GM23248 (cell line): ENCODE measurements at regions not wholly inside any gene's neighbourhood (a gene's known extent, or its start where the extent isn't known, plus 50 kb on each side); places are given as distances from the start of the nearest gene placed in this dataset.

Source experiments
- EZH2 ChIP-seq: fragments of 200-600 bp; sonication (generic); IDR thresholded peaks from 2 replicates; pipeline ENCODE4 v1.6.1; 2018; ENCODE audit warnings: antibody characterized with exemption, mild to moderate bottlenecking; ENCODE audit not compliant: insufficient read depth, poor library complexity, severe bottlenecking
- EZH2phosphoT487 ChIP-seq: fragments of 200-600 bp; sonication (generic); IDR thresholded peaks from 2 replicates; pipeline ENCODE4 v1.6.1; 2018; ENCODE audit warnings: antibody characterized with exemption, moderate library complexity, mild to moderate bottlenecking, low read depth; ENCODE audit not compliant: insufficient read depth

DNA sequence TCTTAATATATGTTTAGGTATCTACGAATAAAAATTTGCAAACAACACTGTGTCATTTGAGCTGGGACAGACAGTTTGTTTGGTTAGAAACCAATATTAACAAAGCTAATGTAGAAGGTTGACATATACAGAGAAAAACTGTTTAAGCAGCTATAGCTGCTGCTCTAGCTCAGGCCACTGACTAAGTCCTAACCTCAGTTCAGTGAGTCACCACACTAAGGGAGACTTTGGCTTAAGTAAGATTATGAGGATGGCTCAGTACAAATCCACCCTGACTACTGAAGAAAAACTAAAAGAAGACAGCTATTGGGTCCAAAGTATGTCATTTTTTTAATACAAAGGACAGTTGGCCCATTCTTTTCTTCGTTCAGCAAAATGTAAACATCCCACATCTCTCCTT is 717.3 kb upstream of the ACTRT1 start:
- TF ChIP-seq EZH2, result no peak
- no peak for TF ChIP-seq EZH2phosphoT487
